A673 (cell line): ENCODE measurements at regions not wholly inside any gene's neighbourhood (a gene's known extent, or its start where the extent isn't known, plus 50 kb on each side); places are given as distances from the start of the nearest gene placed in this dataset.
"Not testable (repeated sequence)": the region's sequence is repeated elsewhere in the genome, so short reads cannot be mapped to it uniquely, and the experiment has no call there.

Source experiments
- BruUV-seq: library from RNA; stranded (reverse); fragments of 400-500 nt; replicated peaks from 2 replicates; lab custom pipeline; 2021; lab: Mats Ljungman, UMichigan
- CTCF ChIA-PET: fragments of 300-600 bp; sonication (Branson Sonifier 250); formaldehyde crosslinking; loops from one replicate; lab custom pipeline; 2022; ENCODE audit warnings: antibody characterized with exemption; lab: Charles Lee
- POLR2A ChIA-PET: fragments of 300-600 bp; sonication (Branson Sonifier 250); formaldehyde crosslinking; loops from one replicate; lab custom pipeline; 2022; ENCODE audit warnings: antibody characterized with exemption; ENCODE audit not compliant: low non-redundant PET; lab: Charles Lee
- DNase-seq: peaks from one replicate; pipeline ENCODE4 v3.0.0-alpha.2; 2015; ENCODE audit warnings: low spot score
- H3K27ac ChIP-seq: fragments of 200-600 bp; sonication (generic); 2 replicates; pipeline ENCODE4 v1.5.1; 2016; ENCODE audit warnings: mixed run types, low read depth, mild to moderate bottlenecking, mixed read lengths, antibody characterized with exemption, low read length; ENCODE audit not compliant: poor library complexity, severe bottlenecking
- H3K27me3 ChIP-seq: fragments of 200-600 bp; sonication (generic); replicated peaks from 2 replicates; pipeline ENCODE4 v1.6.1; 2017; ENCODE audit warnings: mixed run types, low read depth, mild to moderate bottlenecking, mixed read lengths, antibody characterized with exemption, low read length; ENCODE audit not compliant: insufficient read depth, poor library complexity
- H3K36me3 ChIP-seq: fragments of 200-600 bp; sonication (generic); 2 replicates; pipeline ENCODE4 v1.6.1; 2016; ENCODE audit warnings: mixed run types, mild to moderate bottlenecking, mixed read lengths, antibody characterized with exemption, low read length; ENCODE audit not compliant: insufficient read depth, poor library complexity, severe bottlenecking
- H3K4me1 ChIP-seq: fragments of 200-600 bp; sonication (generic); 2 replicates; pipeline ENCODE4 v1.6.1; 2017; ENCODE audit warnings: mixed run types, mild to moderate bottlenecking, mixed read lengths, antibody characterized with exemption, low read length; ENCODE audit not compliant: insufficient read depth, poor library complexity, severe bottlenecking
- H3K4me3 ChIP-seq: fragments of 200-600 bp; sonication (generic); 2 replicates; pipeline ENCODE4 v1.5.1; 2016; ENCODE audit warnings: low read depth, mixed run types, mild to moderate bottlenecking, mixed read lengths, low read length; ENCODE audit not compliant: poor library complexity, severe bottlenecking
- H3K9me3 ChIP-seq: fragments of 200-600 bp; sonication (generic); 2 replicates; pipeline ENCODE4 v1.6.1; 2016; ENCODE audit warnings: mixed run types, low read depth, mild to moderate bottlenecking, mixed read lengths, antibody characterized with exemption, low read length; ENCODE audit not compliant: poor library complexity, severe bottlenecking
- EZH2 ChIP-seq: fragments of 200-600 bp; sonication (generic); IDR thresholded peaks from 2 replicates; pipeline ENCODE4 v1.6.1; 2017; ENCODE audit warnings: borderline replicate concordance, low read depth, mild to moderate bottlenecking, mixed read lengths, antibody characterized with exemption, low read length; ENCODE audit not compliant: poor library complexity, severe bottlenecking
- intact Hi-C: fragments of 100-400 bp; cut with micrococcal nuclease; formaldehyde crosslinking; loops from one replicate; pipeline ENCODE4 v1.10.0; 2022; ENCODE audit not compliant: unreplicated experiment
- TF ChIP-seq, protein P1 (sequence below): fragments of 300-800, 200-600 bp; sonication (generic); conservative IDR thresholded peaks from 2 replicates; pipeline ENCODE4 v1.5.1; 2017; ENCODE audit warnings: low read depth, mild to moderate bottlenecking, antibody characterized with exemption, low read length, moderate library complexity, mixed read lengths

DNA sequence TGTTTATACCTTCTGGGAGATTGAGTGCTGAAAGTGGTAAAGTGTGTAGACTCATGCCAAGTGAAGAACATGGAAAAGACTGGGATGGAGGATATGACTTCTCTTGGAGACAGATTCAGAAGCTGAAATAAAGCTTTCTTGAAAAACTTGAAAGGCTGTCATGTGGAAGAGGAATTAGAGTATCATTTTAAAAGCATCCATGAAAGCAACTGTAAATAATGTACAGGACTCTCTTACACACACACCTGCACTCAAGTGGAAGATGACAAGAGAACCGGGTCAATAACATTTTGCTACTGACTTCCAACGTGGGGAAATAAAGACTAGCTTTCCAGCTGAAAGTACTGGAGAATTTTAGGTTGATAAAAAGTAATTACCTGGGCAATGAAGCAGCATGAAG is 658.2 kb downstream of the TDRD15 start:
- no peak overlapping the region for H3K27ac ChIP-seq
- H3K27me3 ChIP-seq: no peaks in the 10 kb centered on the region
- POLR2A ChIA-PET: no interaction called here
- H3K9me3 ChIP-seq: no peaks in the 10 kb centered on the region
- H3K4me3 ChIP-seq: no peak overlapping the region
- no peaks in the 10 kb centered on the region for H3K4me1 ChIP-seq
- TF ChIP-seq EZH2: no peak
- TF ChIP-seq, protein P1, sequence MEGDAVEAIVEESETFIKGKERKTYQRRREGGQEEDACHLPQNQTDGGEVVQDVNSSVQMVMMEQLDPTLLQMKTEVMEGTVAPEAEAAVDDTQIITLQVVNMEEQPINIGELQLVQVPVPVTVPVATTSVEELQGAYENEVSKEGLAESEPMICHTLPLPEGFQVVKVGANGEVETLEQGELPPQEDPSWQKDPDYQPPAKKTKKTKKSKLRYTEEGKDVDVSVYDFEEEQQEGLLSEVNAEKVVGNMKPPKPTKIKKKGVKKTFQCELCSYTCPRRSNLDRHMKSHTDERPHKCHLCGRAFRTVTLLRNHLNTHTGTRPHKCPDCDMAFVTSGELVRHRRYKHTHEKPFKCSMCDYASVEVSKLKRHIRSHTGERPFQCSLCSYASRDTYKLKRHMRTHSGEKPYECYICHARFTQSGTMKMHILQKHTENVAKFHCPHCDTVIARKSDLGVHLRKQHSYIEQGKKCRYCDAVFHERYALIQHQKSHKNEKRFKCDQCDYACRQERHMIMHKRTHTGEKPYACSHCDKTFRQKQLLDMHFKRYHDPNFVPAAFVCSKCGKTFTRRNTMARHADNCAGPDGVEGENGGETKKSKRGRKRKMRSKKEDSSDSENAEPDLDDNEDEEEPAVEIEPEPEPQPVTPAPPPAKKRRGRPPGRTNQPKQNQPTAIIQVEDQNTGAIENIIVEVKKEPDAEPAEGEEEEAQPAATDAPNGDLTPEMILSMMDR: no peak
- no peak for DNase-seq
- intact Hi-C loops: no loop called here
- BruUV-seq: no TSS peak
- CTCF ChIA-PET: no interaction called here
- H3K36me3 ChIP-seq: no peaks in the 10 kb centered on the region

DNA sequence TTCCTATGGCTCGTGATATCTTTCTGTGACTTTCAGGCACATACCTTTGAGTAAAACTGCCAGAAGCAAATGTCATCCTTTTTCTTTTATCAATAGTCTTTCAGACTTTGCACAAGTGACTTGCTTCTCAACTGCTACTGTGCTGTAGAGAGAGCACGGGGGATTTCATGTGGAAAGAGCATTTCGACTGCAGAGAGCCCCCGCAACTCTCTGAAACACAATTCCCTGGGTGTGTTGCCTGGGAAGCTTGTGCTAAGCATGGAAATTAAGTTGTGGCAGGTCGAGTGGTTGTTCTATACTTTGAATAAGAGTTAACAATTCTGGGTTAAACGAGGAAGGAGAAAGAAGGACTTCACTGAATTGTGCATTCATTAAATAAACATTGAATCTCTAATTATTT is 659.1 kb downstream of the TDRD15 start:
- intact Hi-C loops: no loop called here
- ChIA-PET POLR2A (no interaction called here), CTCF (no interaction called here)
- Histone ChIP-seq H3K9me3 (no peaks in the 10 kb centered on the region), H3K4me3 (no peak overlapping the region), H3K36me3 (no peaks in the 10 kb centered on the region), H3K4me1 (no peaks in the 10 kb centered on the region), H3K27ac (no peak overlapping the region), H3K27me3 (no peaks in the 10 kb centered on the region)
- BruUV-seq: no TSS peak
- TF ChIP-seq, protein P1: no peak
- DNase-seq: no peak

DNA sequence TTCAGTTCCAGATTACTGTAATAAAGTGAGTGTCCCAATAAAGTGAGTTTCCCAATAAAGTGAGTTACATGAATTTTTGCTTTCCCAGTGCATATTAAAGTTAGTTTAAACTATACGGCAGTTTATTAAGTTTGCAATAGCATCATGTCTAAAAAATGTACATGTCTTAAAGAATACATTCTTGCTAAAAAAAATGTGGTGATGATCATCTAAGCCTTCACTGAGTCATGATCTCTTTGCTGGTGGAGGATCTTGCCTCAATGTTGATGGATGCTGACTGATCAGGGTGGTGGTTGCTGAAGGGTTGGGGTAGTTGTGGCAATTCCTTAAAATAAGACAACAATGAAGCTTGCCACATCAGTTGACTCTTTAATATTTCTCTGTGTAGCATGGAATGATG is 664.2 kb downstream of the TDRD15 start:
- Histone ChIP-seq H3K36me3 (no peaks in the 10 kb centered on the region), H3K27me3 (no peaks in the 10 kb centered on the region), H3K4me3 (no peak overlapping the region), H3K9me3 (no peaks in the 10 kb centered on the region), H3K27ac (no peak overlapping the region), H3K4me1 (no peaks in the 10 kb centered on the region)
- no peak for DNase-seq
- CTCF ChIA-PET: no interaction called here
- intact Hi-C loops: no loop called here
- BruUV-seq: no TSS peak
- POLR2A ChIA-PET: no interaction called here
- TF ChIP-seq, protein P1: no peak
- no peak for TF ChIP-seq EZH2

DNA sequence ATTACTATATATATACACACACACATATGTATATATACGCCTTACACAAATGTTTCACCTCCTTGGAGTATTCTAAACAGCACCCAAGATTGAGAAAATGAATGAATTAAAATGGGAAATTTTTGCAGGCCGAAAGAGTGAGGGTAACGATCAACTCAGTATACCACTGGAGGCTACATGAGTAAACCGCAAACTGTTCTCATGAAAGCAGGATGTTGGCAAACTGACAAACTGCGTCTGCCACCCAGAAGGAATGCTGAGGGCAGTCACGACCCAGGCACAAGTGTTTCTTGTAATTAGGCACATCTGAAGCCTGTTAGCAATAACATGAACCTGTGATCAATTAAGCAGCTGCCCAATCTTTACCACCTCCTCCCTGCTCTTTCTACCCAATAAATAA is 666.5 kb downstream of the TDRD15 start:
- BruUV-seq, DNase-seq, POLR2A ChIA-PET, intact Hi-C loops, H3K27me3 ChIP-seq, CTCF ChIA-PET, H3K9me3 ChIP-seq, H3K27ac ChIP-seq, H3K36me3 ChIP-seq, H3K4me1 ChIP-seq, H3K4me3 ChIP-seq: not testable (repeated sequence)
